ENCODE measurements at regions not wholly inside any gene's neighbourhood (a gene's known extent, or its start where the extent isn't known, plus 50 kb on each side); places are given as distances from the start of the nearest gene placed in this dataset.

DNA sequence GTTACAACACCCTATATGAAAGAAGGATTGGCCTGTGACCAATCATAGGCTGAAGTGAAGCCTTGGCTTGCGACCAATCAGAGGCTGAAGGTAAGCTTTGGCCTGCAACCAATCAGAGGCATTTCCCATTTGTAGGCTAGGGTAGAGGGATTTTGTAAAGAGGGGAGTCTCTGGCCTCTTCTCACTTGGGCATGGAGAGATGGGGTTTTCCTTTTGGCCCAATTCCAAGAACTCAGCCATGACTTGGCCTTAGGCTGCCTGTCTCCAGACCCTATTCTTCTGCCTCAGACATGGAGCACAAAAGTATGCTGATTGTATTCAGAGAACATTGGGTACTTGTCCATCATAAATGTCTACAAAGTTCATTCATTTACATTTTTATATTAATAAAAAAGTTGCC lies 308.3 kb downstream of the UTRN start:
- ChIA-PET POLR2A (ENCODE audit: low non-redundant PET) (no interaction called here), CTCF (no interaction called here)
- DNase-seq (ENCODE audit: low spot score) = no peak
- TF ChIP-seq CTCF (conservative IDR thresholded peaks at IDR 0.05; ENCODE audit: low read depth) = no peak
- no peak overlapping the region for H3K27ac ChIP-seq

DNA sequence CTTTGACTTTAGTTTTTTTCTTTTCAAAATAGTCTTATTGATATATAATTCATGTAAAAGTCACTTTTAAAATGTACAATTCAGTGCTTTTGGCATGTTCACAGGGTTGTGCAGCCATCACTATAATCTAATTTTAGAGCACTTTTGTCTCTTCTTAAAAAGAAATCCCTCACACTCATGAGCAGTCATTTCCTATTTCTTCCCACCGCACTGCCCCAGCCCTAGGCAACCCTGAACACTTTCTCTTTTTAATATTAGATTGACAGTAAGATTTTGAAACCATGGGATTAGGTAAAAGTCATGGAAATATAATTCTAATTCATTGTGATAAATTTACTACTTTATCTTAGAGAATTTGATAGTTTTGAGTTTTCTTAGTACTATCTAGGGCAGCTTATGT lies 309.4 kb downstream of the UTRN start:
- CTCF ChIA-PET = interaction anchor here (0.6 kb wide), 1 partner anchor 999 kb away, joined by 3 read pairs; no protein-coding TSS in a partner anchor

GRCh38 chr6:144595266-144595665 lies 310.1 kb downstream of the UTRN start:
- DNase-seq (ENCODE audit: low spot score) = no peak
- no peak overlapping the region for H3K27ac ChIP-seq
- TF ChIP-seq CTCF (conservative IDR thresholded peaks at IDR 0.05; ENCODE audit: low read depth) = no peak
- ChIA-PET CTCF (interaction anchor here (0.6 to 1.4 kb wide), 3 partner anchors 10 to 998 kb away, joined by 3 to 4 read pairs (median 3); no protein-coding TSS in a partner anchor), POLR2A (ENCODE audit: low non-redundant PET) (no interaction called here)

More for the DNA sequence above, 309.4 kb downstream of the UTRN start:
- TF ChIP-seq CTCF (conservative IDR thresholded peaks at IDR 0.05; ENCODE audit: low read depth) = no peak
- H3K27ac ChIP-seq = no peak overlapping the region
- no peak for DNase-seq (ENCODE audit: low spot score)
- POLR2A ChIA-PET (ENCODE audit: low non-redundant PET) = no interaction called here

GRCh38 chr6:144597511-144597910 lies 312.4 kb downstream of the UTRN start:
- TF ChIP-seq CTCF (conservative IDR thresholded peaks at IDR 0.05; ENCODE audit: low read depth) = no peak
- CTCF ChIA-PET = no interaction called here
- no peak for DNase-seq (ENCODE audit: low spot score)
- H3K27ac ChIP-seq = no peak overlapping the region
- POLR2A ChIA-PET (ENCODE audit: low non-redundant PET) = no interaction called here

DNA sequence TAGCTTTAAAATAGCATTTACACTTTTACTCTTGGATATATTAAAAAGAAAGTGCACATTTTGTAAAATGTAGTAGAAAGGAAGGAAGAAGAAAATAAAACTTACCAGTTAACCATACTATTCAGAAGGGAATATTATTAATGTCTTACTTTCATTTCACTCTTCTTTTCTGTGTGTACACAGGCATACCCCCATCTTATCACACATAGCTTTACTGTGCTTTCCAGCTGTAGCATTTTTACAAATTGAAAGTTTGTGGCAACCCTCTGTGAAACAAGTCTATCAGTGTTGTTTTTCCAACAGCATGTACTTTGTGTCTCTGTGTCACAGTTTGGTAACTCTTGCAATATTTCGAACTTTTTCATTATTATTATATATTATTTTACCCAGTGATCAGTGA lies 314.5 kb downstream of the UTRN start:
- H3K27ac ChIP-seq = no peak overlapping the region
- no peak for TF ChIP-seq CTCF (conservative IDR thresholded peaks at IDR 0.05; ENCODE audit: low read depth)
- ChIA-PET CTCF (interaction anchor here (0.7 kb wide), 2 partner anchors 179 to 244 kb away, joined by 3 read pairs; no protein-coding TSS in a partner anchor), POLR2A (ENCODE audit: low non-redundant PET) (no interaction called here)
- DNase-seq (ENCODE audit: low spot score) = no peak

- ChIA-PET CTCF (no interaction called here), POLR2A (ENCODE audit: low non-redundant PET) (no interaction called here)
- H3K27ac ChIP-seq = no peak overlapping the region
- TF ChIP-seq CTCF (conservative IDR thresholded peaks at IDR 0.05; ENCODE audit: low read depth) = no peak
- DNase-seq (ENCODE audit: low spot score) = no peak
Measured at GRCh38 chr6:144601221-144601620, 316.1 kb downstream of the UTRN start.

All from RWPE1 (cell line).